ENCODE measurements at regions not wholly inside any gene's neighbourhood (a gene's known extent, or its start where the extent isn't known, plus 50 kb on each side); places are given as distances from the start of the nearest gene placed in this dataset.

GRCh38 chr2:239688840-239689239 lies 288.0 kb upstream of the HDAC4 start:
- DNase-seq (ENCODE audit: unreplicated experiment): no peak
- Mint-ChIP-seq H3K27ac (ENCODE audit: low read depth, unreplicated experiment) (no peak overlapping the region), H3K27me3 (ENCODE audit: insufficient read depth, unreplicated experiment) (peaks cover 64% of the 10 kb centered on the region), H3K36me3 (ENCODE audit: insufficient read depth, unreplicated experiment) (no peaks in the 10 kb centered on the region), H3K4me1 (ENCODE audit: insufficient read depth, unreplicated experiment) (no peaks in the 10 kb centered on the region), H3K9me3 (ENCODE audit: unreplicated experiment) (no peaks in the 10 kb centered on the region), H3K4me3 (ENCODE audit: unreplicated experiment) (no peak overlapping the region)
- intact Hi-C loops (cut with micrococcal nuclease): no loop called here
- POLR2A ChIA-PET: no interaction called here
- no TSS peak for BruUV-seq (replicated peaks)
- CTCF ChIA-PET: interaction anchor here (0.6 to 1.0 kb wide), 3 partner anchors 32 to 303 kb away, joined by 3 to 4 read pairs (median 4); no protein-coding TSS in a partner anchor
- no peak for TF ChIP-seq CTCF (IDR thresholded peaks at IDR 0.05; ENCODE audit: unreplicated experiment)

- no TSS peak for BruUV-seq (replicated peaks)
- H3K36me3 Mint-ChIP-seq (ENCODE audit: insufficient read depth, unreplicated experiment): no peaks in the 10 kb centered on the region
- TF ChIP-seq CTCF (IDR thresholded peaks at IDR 0.05; ENCODE audit: unreplicated experiment): no peak
- ChIA-PET POLR2A (no interaction called here), CTCF (interaction anchor here (0.6 kb wide), 1 partner anchor 32 kb away, joined by 4 read pairs; no protein-coding TSS in a partner anchor)
- peaks cover 64% of the 10 kb centered on the region for H3K27me3 Mint-ChIP-seq (ENCODE audit: insufficient read depth, unreplicated experiment)
- no peak overlapping the region for H3K4me3 Mint-ChIP-seq (ENCODE audit: unreplicated experiment)
- H3K4me1 Mint-ChIP-seq (ENCODE audit: insufficient read depth, unreplicated experiment): no peaks in the 10 kb centered on the region
- H3K27ac Mint-ChIP-seq (ENCODE audit: low read depth, unreplicated experiment): no peak overlapping the region
- no peaks in the 10 kb centered on the region for H3K9me3 Mint-ChIP-seq (ENCODE audit: unreplicated experiment)
- intact Hi-C loops (cut with micrococcal nuclease): no loop called here
- peak; percentile 6 for DNase-seq (ENCODE audit: unreplicated experiment)
These were observed 287.4 kb upstream of the HDAC4 start for GRCh38 chr2:239688122-239688681.

GRCh38 chr2:239687441-239687840 lies 286.6 kb upstream of the HDAC4 start:
- ChIA-PET POLR2A (no interaction called here), CTCF (no interaction called here)
- no peaks in the 10 kb centered on the region for H3K36me3 Mint-ChIP-seq (ENCODE audit: insufficient read depth, unreplicated experiment)
- intact Hi-C loops (cut with micrococcal nuclease): no loop called here
- no peak for DNase-seq (ENCODE audit: unreplicated experiment)
- H3K9me3 Mint-ChIP-seq (ENCODE audit: unreplicated experiment): no peaks in the 10 kb centered on the region
- H3K4me1 Mint-ChIP-seq (ENCODE audit: insufficient read depth, unreplicated experiment): no peaks in the 10 kb centered on the region
- H3K4me3 Mint-ChIP-seq (ENCODE audit: unreplicated experiment): no peak overlapping the region
- no TSS peak for BruUV-seq (replicated peaks)
- TF ChIP-seq CTCF (IDR thresholded peaks at IDR 0.05; ENCODE audit: unreplicated experiment): no peak
- no peak overlapping the region for H3K27ac Mint-ChIP-seq (ENCODE audit: low read depth, unreplicated experiment)
- H3K27me3 Mint-ChIP-seq (ENCODE audit: insufficient read depth, unreplicated experiment): peaks cover 64% of the 10 kb centered on the region

- DNase-seq (ENCODE audit: unreplicated experiment): no peak
- Mint-ChIP-seq H3K36me3 (ENCODE audit: insufficient read depth, unreplicated experiment) (no peaks in the 10 kb centered on the region), H3K27ac (ENCODE audit: low read depth, unreplicated experiment) (no peak overlapping the region), H3K4me1 (ENCODE audit: insufficient read depth, unreplicated experiment) (no peaks in the 10 kb centered on the region), H3K4me3 (ENCODE audit: unreplicated experiment) (no peak overlapping the region), H3K27me3 (ENCODE audit: insufficient read depth, unreplicated experiment) (peaks cover 73% of the 10 kb centered on the region), H3K9me3 (ENCODE audit: unreplicated experiment) (no peaks in the 10 kb centered on the region)
- intact Hi-C loops (cut with micrococcal nuclease): no loop called here
- ChIA-PET CTCF (no interaction called here), POLR2A (interaction anchor here (0.8 kb wide), 1 partner anchor 64 kb away, joined by 3 read pairs; no protein-coding TSS in a partner anchor)
- BruUV-seq (replicated peaks): no TSS peak
- no peak for TF ChIP-seq CTCF (IDR thresholded peaks at IDR 0.05; ENCODE audit: unreplicated experiment)
These were observed 285.1 kb upstream of the HDAC4 start for GRCh38 chr2:239685965-239686364.

Data from MCF 10A (cell line).